ENCODE measurements at regions not wholly inside any gene's neighbourhood (a gene's known extent, or its start where the extent isn't known, plus 50 kb on each side); places are given as distances from the start of the nearest gene placed in this dataset.
"Not testable (repeated sequence)": the region's sequence is repeated elsewhere in the genome, so short reads cannot be mapped to it uniquely, and the experiment has no call there.

- DNase-seq: no peak
Observed at GRCh38 chr3:35028157-35028556, 611.2 kb upstream of the ARPP21 start.

DNA sequence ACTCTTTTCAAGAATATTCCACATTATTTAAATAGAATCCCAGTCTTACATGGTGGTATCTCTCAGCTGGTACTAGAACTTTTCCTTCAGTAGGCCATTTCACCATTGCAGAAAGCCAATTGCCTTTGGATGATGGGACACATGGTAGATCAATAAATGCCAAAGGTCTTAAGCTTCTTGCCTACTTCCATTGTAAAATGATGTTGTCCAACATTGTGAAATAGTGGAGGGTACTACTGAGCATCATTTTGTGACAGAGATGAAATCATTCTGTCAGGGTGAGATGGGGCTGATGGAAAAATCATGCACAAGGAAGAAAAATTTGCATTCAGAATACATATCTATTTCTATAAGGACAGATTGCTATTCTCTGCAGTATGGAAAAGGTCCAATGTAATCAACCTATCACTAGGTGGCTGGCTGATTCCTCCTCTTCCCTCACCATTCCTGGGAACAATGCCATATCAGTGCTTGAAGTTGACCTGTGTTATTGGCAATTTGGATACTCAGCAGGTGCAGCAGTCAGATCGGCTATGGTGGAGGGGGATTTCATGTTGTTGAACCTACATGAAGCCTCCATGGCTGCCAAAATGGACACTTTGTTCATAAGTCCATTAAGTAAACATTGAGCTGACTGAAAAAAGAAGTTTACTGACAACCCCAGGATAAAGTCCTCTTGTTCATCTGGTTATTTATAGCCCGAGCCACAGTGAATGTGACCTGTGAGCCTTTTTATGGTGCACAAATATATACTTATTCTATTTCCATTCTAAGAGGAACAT lies 596.9 kb upstream of the ARPP21 start:
- DNase-seq: no peak

- DNase-seq: no peak
Observed at GRCh38 chr3:35043040-35043439, 596.3 kb upstream of the ARPP21 start.

DNA sequence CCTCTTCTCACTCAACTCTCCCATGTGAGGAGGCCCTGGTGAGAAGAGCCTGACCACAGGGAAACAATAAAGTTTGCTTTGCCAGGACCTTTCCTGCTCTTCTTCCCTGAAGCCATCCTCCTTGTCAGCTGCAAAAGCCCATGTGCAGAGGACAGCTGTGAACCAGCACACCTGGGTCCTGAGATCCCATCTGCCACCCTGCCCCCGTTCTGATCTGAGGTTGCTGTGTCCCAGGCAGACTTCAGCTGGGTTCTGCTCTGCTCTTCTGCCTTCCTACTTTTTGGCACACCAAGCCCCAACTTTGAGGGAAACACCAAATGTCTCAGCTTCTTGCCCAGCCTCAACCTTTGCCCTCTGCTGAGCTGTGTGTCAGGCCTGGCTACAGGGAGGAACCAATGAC lies 595.1 kb upstream of the ARPP21 start:
- no peak for DNase-seq

- no peak for DNase-seq
Observed at GRCh38 chr3:35045118-35045517, 594.2 kb upstream of the ARPP21 start.

GRCh38 chr3:35064761-35065160 lies 574.6 kb upstream of the ARPP21 start:
- DNase-seq: no peak

GRCh38 chr3:35065891-35066290 lies 573.4 kb upstream of the ARPP21 start:
- DNase-seq: no peak

GRCh38 chr3:35067750-35068149 lies 571.6 kb upstream of the ARPP21 start:
- no peak for DNase-seq

- DNase-seq: no peak
Observed at GRCh38 chr3:35070088-35070487, 569.2 kb upstream of the ARPP21 start.

DNA sequence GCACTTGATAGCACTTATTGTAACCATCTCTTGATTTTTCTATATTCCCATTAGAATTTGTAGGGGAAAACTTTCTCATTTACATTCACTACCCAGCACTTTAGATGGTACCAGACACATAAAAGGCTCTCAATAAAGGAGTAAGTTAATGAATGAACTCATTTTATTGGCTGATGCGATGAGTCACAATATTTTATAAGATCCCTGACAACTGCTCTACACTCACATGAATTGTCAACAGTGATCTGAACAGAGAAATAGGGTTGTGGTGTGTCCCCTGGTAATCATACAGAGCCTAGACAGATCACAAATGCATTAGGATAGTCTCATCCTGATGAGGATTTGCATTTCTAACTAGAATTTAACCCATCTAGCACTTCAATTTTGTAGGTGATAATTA lies 567.6 kb upstream of the ARPP21 start:
- DNase-seq: no peak

- no peak for DNase-seq
Observed at GRCh38 chr3:35078780-35079179, 560.5 kb upstream of the ARPP21 start.

DNA sequence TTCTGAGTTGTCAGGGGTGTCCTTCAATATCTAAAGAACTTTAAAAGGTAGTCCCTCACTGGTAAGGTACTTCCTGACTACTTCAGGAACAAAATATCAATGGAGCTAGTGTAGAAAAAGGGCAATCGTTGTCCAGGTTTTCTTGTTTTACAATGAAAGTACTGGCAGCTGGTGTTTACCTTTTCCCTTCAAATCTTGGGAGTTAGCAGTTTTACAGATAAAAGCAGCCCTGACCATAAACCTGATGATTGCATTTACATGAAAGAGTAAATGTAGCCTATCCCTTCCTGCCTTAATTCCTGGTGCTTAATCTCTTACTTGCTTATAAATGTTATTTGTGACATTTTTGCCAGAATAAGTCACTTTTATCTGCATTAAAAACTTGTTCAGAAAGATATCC lies 559.9 kb upstream of the ARPP21 start:
- no peak for DNase-seq

DNA sequence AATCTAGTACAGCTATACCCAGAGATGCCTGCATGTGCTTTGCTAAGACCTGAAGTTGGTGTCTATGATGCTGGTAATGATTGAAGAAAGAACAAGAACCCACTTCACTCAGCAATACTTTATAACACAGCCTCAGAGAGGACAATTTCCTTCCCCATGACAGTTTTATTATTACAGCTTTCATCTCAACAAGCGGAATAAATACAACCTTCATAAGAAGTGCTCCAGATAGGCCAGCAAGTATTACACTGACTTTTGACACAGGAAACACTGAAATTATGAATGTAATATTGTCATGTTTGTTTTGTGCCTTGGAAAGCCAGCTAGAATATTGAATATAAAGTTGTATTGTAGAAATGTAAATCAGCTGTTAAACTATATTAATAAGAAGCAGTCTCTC lies 557.4 kb upstream of the ARPP21 start:
- no peak for DNase-seq

DNA sequence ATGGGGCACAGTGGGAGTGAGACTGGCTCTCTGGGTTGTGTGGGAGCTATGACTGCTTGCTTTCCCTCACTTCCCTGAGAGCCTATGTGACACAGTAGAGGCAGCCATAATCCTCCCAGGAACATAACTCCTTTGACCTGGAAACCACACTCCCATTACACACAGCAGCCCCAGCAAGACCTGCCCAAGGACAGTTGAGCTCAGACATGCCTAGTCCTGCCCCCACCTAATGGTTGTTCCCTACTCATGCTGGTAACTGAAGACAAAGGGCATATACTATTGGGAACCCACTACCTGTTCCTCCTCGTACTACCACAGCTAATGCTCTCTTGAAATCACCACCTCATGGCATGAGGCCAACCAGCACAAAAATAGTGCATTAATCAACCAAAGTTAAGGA lies 550.4 kb upstream of the ARPP21 start:
- no peak for DNase-seq

GRCh38 chr3:35114686-35115085 lies 524.6 kb upstream of the ARPP21 start:
- no peak for DNase-seq

DNA sequence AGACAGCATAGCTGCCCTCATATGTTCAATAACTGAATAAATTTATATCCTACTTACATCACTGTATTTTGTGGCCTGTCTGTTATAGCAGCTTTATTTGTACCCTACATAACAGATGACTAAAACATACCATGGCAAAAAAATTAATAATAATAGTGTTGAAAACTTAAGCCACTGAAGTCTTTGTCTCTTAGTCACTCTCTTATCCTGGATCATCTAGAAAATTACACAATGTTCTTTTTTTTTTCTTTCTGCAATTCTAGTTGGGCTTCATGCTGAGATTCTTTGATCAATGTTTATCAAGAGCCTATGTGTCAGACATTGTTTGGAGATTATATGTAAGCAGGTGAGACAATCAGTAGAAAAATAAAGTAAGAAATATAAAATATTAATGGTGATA lies 519.3 kb upstream of the ARPP21 start:
- DNase-seq: no peak

GRCh38 chr3:35137612-35138011 lies 501.7 kb upstream of the ARPP21 start:
- DNase-seq: no peak

- DNase-seq: no peak
Observed at GRCh38 chr3:35141406-35141805, 497.9 kb upstream of the ARPP21 start.

DNA sequence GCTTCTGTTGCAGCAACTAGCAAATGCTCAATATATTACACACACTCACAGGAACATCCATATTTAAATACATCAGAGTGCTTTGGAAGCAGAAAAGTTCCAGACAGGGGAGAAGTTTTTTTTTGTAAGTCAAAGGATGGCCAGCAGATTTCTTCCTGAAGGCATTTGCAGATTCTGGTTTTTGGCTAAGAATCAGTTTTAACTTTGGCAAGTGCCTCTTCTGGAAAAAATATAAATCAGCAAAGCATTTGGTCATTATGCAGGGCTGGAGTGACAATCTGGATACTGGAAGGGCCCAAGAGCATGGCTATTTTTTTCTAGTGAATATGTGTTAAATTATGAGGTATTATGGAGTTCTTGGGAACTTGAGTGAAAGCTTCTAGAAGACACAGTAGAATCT lies 495.3 kb upstream of the ARPP21 start:
- DNase-seq: no peak

- not testable (repeated sequence) for DNase-seq
Observed at GRCh38 chr3:35146256-35147035, 492.9 kb upstream of the ARPP21 start.

DNA sequence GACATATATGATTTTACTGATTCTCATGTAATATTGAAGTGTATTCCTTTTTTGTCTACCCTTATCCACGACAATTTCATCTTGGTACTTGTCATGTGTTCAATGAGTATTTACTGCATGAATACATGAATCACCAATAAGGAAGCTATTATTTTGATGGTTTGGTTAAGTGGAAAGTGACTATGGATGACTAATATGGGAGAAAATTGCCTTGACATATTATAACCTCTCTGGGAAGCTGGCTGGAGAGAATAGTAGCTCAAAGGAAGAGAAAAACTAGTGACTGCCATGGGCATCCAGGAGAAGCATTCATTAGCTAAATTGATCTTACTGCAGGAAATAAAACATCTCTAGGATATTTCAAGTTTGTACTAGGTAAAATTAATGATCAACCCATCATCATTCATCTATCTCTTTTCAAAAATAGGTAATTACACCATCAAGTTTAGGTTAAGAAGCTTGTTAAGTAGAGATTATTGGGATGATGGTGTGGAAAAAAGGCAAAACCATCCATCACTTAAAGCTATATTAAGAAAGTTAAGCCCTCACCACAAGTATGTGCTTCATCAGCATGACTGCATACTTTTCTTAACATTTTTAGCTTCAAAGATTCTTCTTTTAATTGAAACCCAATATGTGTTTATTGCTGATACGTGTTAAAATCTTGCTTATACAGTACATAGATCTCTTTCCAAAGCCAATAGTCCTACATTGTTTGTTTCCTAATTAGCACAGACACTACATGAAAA lies 455.2 kb upstream of the ARPP21 start:
- peak; percentile 7 for DNase-seq

DNA sequence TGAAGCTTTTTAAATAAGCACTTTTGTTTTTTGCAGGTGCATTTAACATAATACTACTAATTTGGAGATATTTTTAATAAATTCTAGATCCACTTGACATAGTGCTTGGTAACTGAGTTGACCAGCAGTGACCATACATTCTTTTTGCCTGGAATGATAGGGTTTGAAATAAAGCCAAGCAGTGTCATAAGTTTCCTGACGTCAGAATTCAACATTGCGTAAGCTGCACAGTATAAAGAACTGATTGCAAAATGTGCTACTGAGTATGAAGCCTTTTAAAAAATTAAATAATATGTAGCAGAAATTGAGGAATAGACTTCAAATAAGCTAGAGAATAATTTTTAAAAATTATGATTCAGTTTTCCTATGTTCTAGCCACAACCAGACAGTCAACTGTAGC lies 454.6 kb upstream of the ARPP21 start:
- peak; percentile 21 for DNase-seq

DNA sequence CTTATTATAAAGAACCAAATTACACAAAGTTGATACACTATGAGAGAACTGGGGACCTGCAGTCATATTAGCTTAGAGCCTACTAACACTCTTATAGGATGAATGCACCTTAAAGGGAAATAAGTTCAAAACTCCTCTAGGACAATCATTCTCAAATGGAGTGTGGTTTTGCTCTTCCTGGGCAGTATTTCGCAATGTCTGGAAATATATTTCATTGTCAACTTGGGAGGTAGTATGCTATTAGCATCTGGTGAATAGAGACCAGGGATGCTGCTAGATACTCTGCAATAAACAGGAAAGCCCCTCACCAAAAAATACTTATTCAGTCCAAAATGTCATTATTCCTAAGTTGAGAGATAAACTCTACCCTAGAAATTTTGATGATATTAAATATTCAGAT lies 451.4 kb upstream of the ARPP21 start:
- DNase-seq: no peak

- DNase-seq: no peak
Observed at GRCh38 chr3:35194666-35195065, 444.7 kb upstream of the ARPP21 start.
